ENCODE measurements at regions not wholly inside any gene's neighbourhood (a gene's known extent, or its start where the extent isn't known, plus 50 kb on each side); places are given as distances from the start of the nearest gene placed in this dataset.

DNA sequence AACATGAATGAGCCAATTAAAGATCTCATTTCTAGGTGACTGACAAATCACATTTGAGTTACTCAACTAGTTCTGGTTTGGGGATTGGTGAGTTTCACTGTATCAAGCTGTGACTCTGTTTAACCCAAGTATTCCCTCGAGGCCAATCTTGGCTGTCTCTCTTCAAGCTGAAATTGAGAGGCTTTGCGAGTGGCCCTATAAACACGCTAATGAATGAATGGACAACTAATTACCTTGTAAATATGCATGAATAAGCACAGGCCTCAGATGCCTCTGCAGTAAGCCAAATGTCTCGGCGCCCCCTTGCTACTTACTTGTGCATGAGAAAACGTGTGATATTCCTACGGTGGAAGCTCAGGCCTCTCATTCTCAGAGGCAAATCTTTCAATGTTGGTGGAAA is 450.3 kb upstream of the PSMD7 start:
- Histone ChIP-seq H3K4me3 (no peak overlapping the region), H3K9me3 (ENCODE audit: low read depth) (no peaks in the 10 kb centered on the region), H3K9me2 (replicated peaks; ENCODE audit: insufficient read depth) (no peaks in the 10 kb centered on the region), H3K4me1 (ENCODE audit: insufficient read depth) (no peaks in the 10 kb centered on the region), H3K36me3 (replicated peaks; ENCODE audit: insufficient read depth, low read depth) (no peaks in the 10 kb centered on the region), H3K27ac (no peak overlapping the region), H3K4me2 (no peak overlapping the region), H3K27me3 (no peaks in the 10 kb centered on the region), H3K79me2 (no peaks in the 10 kb centered on the region), H2AFZ (no peak overlapping the region), H4K20me1 (ENCODE audit: insufficient read depth, poor library complexity, severe bottlenecking) (no peaks in the 10 kb centered on the region)
- TF ChIP-seq, protein P1, sequence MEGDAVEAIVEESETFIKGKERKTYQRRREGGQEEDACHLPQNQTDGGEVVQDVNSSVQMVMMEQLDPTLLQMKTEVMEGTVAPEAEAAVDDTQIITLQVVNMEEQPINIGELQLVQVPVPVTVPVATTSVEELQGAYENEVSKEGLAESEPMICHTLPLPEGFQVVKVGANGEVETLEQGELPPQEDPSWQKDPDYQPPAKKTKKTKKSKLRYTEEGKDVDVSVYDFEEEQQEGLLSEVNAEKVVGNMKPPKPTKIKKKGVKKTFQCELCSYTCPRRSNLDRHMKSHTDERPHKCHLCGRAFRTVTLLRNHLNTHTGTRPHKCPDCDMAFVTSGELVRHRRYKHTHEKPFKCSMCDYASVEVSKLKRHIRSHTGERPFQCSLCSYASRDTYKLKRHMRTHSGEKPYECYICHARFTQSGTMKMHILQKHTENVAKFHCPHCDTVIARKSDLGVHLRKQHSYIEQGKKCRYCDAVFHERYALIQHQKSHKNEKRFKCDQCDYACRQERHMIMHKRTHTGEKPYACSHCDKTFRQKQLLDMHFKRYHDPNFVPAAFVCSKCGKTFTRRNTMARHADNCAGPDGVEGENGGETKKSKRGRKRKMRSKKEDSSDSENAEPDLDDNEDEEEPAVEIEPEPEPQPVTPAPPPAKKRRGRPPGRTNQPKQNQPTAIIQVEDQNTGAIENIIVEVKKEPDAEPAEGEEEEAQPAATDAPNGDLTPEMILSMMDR (IDR thresholded peaks at IDR 0.05; ENCODE audit: poor library complexity), result peak; percentile 5
- TF ChIP-seq EZH2 (IDR thresholded peaks at IDR 0.05; ENCODE audit: borderline replicate concordance), result no peak
- no peak for TF ChIP-seq EZH2phosphoT487 (IDR thresholded peaks at IDR 0.05; ENCODE audit: low read depth, severe bottlenecking, unreplicated experiment)
- WGBS (ENCODE audit: low lambda C conversion rate, missing lambda C conversion rate), result 64% methylated on average over 7 of the region's 7 CpGs
- no peak for DNase-seq (ENCODE audit: low spot score)

DNA sequence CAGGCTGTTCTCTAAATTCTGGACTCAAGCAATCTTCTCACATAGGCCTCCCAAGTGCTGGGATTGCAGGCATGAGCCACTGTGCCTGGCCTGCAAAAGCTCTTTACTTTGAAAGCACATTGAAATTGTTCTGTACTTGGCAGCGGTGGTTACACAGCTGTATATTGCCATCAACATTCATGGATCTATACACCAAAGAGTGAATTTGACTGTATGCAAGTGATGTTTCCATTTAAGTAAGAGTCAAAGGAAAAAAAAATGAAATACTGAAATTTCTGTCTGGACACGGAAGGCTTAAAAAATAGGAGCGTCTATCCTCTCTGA is 450.6 kb upstream of the PSMD7 start:
- DNase-seq (ENCODE audit: low spot score), result no peak
- Histone ChIP-seq H3K79me2 (no peaks in the 10 kb centered on the region), H3K36me3 (replicated peaks; ENCODE audit: insufficient read depth, low read depth) (no peaks in the 10 kb centered on the region), H3K27me3 (no peaks in the 10 kb centered on the region), H3K4me1 (ENCODE audit: insufficient read depth) (no peaks in the 10 kb centered on the region), H3K4me2 (no peak overlapping the region), H3K9me2 (replicated peaks; ENCODE audit: insufficient read depth) (no peaks in the 10 kb centered on the region), H3K27ac (no peak overlapping the region), H4K20me1 (ENCODE audit: insufficient read depth, poor library complexity, severe bottlenecking) (no peaks in the 10 kb centered on the region), H2AFZ (no peak overlapping the region), H3K4me3 (no peak overlapping the region), H3K9me3 (ENCODE audit: low read depth) (no peaks in the 10 kb centered on the region)
- TF ChIP-seq EZH2phosphoT487 (IDR thresholded peaks at IDR 0.05; ENCODE audit: low read depth, severe bottlenecking, unreplicated experiment), result no peak
- no peak for TF ChIP-seq EZH2 (IDR thresholded peaks at IDR 0.05; ENCODE audit: borderline replicate concordance)
- TF ChIP-seq, protein P1 (IDR thresholded peaks at IDR 0.05; ENCODE audit: poor library complexity), result no peak
- WGBS (ENCODE audit: low lambda C conversion rate, missing lambda C conversion rate), result 95% methylated on average over 3 of the region's 3 CpGs

DNA sequence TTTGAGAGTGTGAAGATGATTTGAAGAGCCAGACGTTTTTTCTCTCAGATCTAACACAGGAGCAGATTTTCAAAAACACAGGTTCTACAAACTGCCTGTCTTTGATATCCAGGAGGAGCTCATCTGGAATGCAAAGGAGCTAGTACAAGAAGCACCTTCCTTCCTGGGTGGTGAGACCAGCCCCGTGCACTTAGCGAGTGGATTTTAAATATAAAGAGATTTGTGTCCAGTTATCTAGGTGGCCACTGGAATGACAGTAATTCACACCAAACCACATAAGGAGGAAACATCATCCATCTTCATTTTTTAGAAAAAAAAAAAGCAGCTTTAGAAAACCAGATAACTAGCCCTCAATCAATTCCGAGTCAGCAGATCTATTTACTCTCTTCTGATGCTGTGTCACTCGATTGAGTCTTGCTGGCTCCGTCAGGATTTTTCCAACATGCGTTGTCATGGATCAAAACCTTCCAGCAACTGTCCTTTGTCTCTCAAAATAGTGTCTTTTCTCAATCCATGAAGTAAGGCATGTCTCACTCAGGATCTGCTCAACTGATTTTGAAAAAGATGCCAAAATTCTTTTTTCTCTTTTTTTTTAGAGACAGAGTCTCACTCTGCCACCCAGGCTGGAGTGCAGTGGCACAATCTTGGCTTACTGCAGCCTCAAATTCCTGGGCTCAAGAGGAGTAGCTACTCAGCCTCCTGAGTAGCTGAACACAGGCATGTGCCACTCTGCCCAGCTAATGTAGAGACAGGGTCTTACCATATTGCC is 451.2 kb upstream of the PSMD7 start:
- Histone ChIP-seq H3K27me3 (no peaks in the 10 kb centered on the region), H3K9me3 (ENCODE audit: low read depth) (no peaks in the 10 kb centered on the region), H3K79me2 (no peaks in the 10 kb centered on the region), H3K4me1 (ENCODE audit: insufficient read depth) (no peaks in the 10 kb centered on the region), H4K20me1 (ENCODE audit: insufficient read depth, poor library complexity, severe bottlenecking) (no peaks in the 10 kb centered on the region), H3K4me2 (no peak overlapping the region), H2AFZ (no peak overlapping the region), H3K36me3 (replicated peaks; ENCODE audit: insufficient read depth, low read depth) (no peaks in the 10 kb centered on the region), H3K27ac (no peak overlapping the region), H3K4me3 (no peak overlapping the region), H3K9me2 (replicated peaks; ENCODE audit: insufficient read depth) (no peaks in the 10 kb centered on the region)
- TF ChIP-seq EZH2phosphoT487 (IDR thresholded peaks at IDR 0.05; ENCODE audit: low read depth, severe bottlenecking, unreplicated experiment), result no peak
- WGBS (ENCODE audit: low lambda C conversion rate, missing lambda C conversion rate), result 77% methylated on average over 7 of the region's 7 CpGs
- no peak for DNase-seq (ENCODE audit: low spot score)

DNA sequence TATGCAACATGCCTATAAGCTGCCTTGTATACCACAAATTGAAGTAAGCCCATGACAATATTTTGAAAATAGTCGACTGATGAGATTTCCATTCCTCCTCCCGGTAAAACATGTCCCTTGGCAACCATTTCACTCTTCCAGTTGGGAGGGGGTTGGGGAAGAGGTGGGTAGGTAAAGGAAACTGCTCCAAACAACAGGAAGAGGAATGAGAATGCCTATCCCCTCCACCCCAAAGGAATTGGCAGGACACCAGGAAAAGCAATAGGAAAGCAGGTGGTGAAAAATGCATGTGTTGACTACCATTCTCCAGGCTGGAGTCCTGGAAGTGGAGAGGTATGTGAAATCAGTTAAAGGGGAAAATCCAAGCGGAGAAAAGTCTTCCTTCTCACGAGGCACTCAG is 455.9 kb upstream of the PSMD7 start:
- Histone ChIP-seq H3K9me2 (replicated peaks; ENCODE audit: insufficient read depth) (no peaks in the 10 kb centered on the region), H3K79me2 (no peaks in the 10 kb centered on the region), H3K4me2 (no peak overlapping the region), H3K36me3 (replicated peaks; ENCODE audit: insufficient read depth, low read depth) (no peaks in the 10 kb centered on the region), H3K9me3 (ENCODE audit: low read depth) (no peaks in the 10 kb centered on the region), H3K27ac (no peak overlapping the region), H3K27me3 (no peaks in the 10 kb centered on the region), H3K4me3 (no peak overlapping the region), H2AFZ (no peak overlapping the region), H4K20me1 (ENCODE audit: insufficient read depth, poor library complexity, severe bottlenecking) (no peaks in the 10 kb centered on the region), H3K4me1 (ENCODE audit: insufficient read depth) (no peaks in the 10 kb centered on the region)
- DNase-seq (ENCODE audit: low spot score), result no peak
- 79% methylated on average over 4 of the region's 4 CpGs for WGBS (ENCODE audit: low lambda C conversion rate, missing lambda C conversion rate)
- no peak for TF ChIP-seq EZH2 (IDR thresholded peaks at IDR 0.05; ENCODE audit: borderline replicate concordance)
- TF ChIP-seq, protein P1 (IDR thresholded peaks at IDR 0.05; ENCODE audit: poor library complexity), result no peak
- no peak for TF ChIP-seq EZH2phosphoT487 (IDR thresholded peaks at IDR 0.05; ENCODE audit: low read depth, severe bottlenecking, unreplicated experiment)
